ENCODE measurements at regions not wholly inside any gene's neighbourhood (a gene's known extent, or its start where the extent isn't known, plus 50 kb on each side); places are given as distances from the start of the nearest gene placed in this dataset.

- DNase-seq = no peak
These were observed 309.7 kb upstream of the KLF6 start for GRCh38 chr10:4094751-4095150.

GRCh38 chr10:4093438-4093837, 308.4 kb upstream of the KLF6 start:
- DNase-seq = no peak

GRCh38 chr10:4088354-4089066, 303.5 kb upstream of the KLF6 start:
- no peak for DNase-seq

DNA sequence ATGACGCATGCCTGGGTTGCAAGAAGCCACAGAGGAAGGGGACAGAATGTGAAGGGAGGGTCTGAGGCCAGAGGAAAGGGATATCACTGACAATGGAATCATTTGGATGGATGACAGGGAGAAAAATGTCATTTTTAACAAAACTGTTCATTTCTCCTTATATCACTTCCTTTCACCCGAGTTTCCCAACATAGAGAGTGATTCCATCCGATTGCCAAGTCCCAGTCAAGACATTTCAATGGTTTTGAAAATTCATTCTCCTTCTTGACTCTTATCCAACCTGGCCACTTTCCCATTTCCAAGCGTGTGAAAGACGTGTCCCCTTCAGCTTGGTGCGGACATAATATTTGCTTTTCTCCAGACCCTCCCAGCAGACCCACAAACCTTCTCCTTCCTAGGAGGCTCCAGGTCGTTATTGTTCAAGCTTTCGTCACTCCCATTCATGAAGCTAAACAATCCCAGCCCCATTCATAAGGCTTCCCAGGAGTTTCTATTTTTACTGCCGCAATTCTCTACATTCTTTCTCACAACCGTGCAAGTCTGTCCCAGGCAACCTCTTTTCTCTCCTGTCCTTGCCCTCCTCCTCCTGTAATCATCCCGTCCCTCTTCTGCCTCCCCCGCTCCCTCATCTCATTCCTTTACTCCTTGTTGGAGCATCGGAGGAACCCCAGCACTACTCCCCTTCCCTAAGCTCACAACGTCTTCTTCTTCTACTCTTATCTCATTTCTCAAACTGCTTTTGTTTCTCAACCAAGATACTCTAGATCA, 301.3 kb upstream of the KLF6 start:
- no peak for DNase-seq

DNA sequence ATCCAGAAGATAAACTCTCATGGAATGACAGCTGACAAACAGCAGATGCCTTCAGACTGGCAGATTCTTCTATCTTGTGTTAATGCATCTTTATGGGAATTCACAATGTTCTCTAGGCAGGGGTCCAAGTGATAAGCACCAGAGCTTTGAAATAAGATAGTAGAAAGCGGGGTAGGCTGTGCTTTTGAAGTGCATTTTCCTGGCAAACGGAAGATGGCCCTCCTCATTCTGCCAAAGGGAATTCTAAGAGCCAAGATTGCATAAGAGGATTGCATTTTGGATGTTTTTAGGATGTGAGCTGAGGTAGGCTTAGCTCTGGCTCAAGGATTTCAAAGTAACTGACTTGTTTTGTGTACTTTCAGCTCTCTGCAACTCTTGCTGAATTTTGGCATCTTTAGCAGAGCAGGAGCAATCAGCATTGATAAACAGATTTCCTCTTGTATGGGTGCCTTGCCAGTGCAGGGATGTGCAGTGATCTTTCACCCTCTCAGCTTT, 298.5 kb upstream of the KLF6 start:
- no peak for DNase-seq

DNA sequence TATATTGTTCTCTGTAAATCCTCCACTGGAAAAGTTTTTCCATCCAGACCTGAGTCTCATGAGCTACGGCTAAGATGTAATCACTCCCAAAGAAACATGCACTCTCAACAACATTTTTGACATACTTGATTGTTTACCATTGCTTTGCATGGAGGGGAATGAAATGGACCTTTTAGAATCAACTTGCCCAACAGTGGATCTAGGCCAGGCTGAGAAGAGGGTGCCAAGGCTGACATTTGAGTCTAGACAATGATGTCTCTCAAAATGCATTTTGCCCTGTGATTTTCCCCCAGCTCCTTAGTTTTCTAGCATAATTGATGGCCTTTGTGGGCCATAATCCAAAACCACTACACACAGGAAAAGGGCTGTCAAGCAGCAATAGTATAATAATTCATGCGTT, 297.9 kb upstream of the KLF6 start:
- DNase-seq = no peak

DNA sequence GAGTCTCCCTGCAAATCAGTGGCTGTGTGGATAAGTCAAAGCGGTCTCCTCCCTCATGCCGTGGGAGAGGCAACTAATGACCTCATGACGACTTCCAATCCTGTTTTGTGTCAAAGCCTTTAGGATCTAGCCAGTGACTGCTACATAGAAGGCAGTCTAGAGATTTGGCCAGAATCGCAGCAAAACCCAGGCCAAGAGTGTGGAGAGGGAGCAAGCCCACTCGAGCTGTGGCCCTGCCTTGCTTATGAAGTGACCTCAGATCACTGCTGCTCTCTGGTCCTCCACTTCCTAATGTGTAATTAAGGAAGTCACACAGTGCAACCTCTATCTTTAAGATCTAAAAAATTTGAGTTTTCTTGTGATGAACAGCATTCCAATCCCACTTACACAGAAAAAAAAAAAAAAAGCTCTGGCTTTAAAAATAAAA, 296.7 kb upstream of the KLF6 start:
- no peak for DNase-seq

GRCh38 chr10:4080225-4080805, 295.3 kb upstream of the KLF6 start:
- peak; percentile 16 for DNase-seq

- no peak for DNase-seq
These were observed 294.8 kb upstream of the KLF6 start for GRCh38 chr10:4079803-4080202.

- no peak for DNase-seq
These were observed 292.8 kb upstream of the KLF6 start for GRCh38 chr10:4077804-4078203.

DNA sequence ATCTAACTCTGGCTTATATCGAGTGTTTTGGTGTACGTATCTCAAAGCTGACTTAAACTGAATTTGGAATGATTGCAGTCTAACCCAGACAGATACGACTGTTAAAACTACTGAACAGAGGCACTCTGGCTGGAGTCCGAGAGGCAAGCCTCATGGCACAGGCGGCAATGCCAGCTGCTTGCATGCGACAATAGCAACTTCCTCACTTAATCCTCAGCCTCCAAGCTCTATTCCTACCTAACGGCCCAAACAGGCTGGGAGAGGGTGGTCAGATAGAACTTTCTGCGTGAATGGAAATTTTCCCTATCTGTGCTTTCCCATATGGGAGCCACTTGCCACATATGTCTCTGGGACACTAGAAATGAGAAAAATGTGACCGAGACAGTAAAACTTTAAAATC, 292.0 kb upstream of the KLF6 start:
- DNase-seq = no peak

DNA sequence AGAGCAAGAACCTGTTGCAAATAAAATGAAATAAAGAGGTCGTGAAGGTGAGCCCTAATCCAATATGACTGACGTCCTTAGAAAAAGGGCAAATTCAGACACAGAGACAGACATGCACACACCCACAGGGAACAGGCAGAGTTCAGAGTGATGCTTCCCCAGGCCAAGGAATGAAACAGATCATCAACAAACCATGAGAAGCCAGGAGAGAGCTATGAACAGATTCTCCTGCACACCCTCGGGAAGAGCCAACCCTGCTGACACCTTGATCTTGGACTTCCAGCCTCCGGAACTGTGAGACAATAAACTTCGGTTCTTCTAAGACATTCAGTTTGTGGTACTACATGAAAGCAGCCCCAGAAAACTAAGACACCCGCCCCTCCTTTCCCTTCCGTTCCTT, 290.4 kb upstream of the KLF6 start:
- no peak for DNase-seq

GRCh38 chr10:4074545-4075407, 289.8 kb upstream of the KLF6 start:
- DNase-seq = peak; percentile 37

DNA sequence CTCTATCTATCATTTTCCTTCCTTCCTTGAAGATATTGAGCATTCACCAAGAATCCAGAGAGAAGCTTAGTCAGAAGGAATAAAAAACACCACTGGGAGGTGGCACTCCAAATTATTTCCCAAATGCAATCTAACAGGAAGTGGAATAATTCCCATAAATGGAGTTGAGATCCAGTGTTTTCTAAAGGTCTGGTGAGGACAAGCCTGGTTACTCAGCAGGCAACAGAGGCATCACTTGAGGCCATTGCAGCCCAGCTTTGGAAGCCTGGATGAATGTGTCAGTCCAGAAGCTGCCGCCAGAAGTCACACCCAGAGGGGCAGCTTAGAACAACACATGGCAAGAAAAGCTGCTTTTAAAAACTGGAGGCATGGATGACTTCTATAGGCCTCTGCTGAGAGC, 288.9 kb upstream of the KLF6 start:
- DNase-seq = no peak

- DNase-seq = no peak
These were observed 286.1 kb upstream of the KLF6 start for GRCh38 chr10:4070921-4071660.

DNA sequence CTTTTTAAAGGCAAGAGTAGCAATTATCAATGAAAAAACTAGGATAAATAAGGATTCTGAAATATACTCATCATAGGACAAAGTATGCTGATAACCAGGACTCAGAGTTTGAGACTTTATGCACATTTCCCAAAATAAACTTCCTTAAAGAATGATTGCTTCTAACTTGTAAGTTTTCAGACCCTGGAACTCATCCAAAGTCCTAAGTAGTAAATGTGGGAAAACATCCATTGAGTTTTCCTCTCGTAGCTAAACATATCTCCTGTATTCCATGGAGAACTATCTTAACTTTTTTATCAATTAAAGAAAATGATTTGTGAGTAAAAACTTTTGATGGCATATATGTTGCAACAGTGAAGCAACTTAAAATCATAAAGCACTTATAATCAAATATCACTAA, 285.2 kb upstream of the KLF6 start:
- no peak for DNase-seq

DNA sequence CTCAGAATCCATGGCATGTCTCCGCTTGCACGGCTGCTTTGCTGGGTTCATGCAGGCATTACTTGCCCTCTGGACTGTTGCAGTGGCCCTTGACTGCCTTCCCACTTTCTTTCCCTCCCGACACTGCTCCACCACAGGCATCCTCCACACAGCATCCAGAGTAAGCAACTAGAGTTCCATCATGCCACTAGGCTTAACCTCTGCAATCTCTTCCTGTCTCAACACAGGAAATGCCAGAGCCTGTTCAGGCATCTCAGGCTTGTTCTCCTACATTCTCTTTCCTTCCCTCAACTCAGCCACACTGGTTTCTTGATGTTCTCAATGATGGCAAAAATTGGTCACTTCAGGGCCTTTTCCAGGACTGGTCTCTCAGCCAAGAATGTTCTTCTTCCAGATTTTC, 284.5 kb upstream of the KLF6 start:
- no peak for DNase-seq

- DNase-seq = no peak
These were observed 283.6 kb upstream of the KLF6 start for GRCh38 chr10:4068629-4069028.

GRCh38 chr10:4067931-4068561, 283.0 kb upstream of the KLF6 start:
- DNase-seq = no peak

- DNase-seq = peak; percentile 14
These were observed 282.5 kb upstream of the KLF6 start for GRCh38 chr10:4067531-4067930.

DNA sequence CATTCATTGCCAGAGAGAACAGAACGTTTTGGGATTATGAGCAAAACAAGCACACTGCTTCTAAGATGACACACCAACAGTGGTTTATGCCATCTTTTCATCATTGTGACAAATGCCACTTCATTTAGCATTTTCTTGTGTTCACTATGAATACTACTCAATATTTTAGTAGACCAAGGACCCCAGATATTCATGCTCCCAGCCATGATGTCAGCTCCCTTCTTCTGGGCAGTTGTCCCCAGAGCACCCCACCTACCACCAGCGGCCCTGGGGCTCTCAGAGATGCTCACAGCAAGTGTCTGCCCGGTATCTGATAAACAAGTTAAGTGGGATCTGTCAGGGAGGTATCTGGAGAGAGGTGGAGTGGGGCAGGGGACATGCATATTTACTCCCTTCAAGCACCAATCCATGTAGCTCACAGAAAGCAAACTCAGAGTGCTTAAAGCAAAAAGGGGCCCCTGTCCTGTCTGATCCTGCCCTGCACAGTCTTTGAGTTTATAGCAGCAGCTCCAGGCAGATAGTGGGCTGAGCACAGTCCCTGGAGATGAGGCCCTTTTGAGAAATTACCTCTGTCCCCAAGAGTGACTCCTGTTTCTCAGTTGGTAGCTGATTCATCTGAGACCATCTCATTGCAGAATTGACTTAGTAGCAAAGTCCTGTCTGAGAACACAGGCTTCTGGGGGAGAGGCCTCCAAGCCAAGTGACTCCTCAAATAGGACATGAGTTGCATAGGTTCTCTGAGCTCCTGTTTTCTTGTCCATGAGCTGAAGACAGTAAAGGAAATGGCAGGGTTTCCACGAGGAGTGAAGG, 281.8 kb upstream of the KLF6 start:
- DNase-seq = no peak
